B cell (primary cell): ENCODE measurements at regions not wholly inside any gene's neighbourhood (a gene's known extent, or its start where the extent isn't known, plus 50 kb on each side); places are given as distances from the start of the nearest gene placed in this dataset.

ENCODE experiments used
- CTCF ChIP-seq: fragments of 200-600 bp; IDR thresholded peaks from one replicate; pipeline ENCODE4 v1.8.0; 2022; ENCODE audit warnings: antibody characterized with exemption, mild to moderate bottlenecking
- EZH2 ChIP-seq: IDR thresholded peaks from 2 replicates; pipeline ENCODE4 v1.6.1; 2012; ENCODE audit warnings: borderline replicate concordance, low read depth, mild to moderate bottlenecking, moderate library complexity, low read length; ENCODE audit not compliant: insufficient read depth, poor library complexity, severe bottlenecking

GRCh38 chr11:123366924-123367323 lies 63.1 kb upstream of the GRAMD1B start:
- TF ChIP-seq CTCF (no peak), EZH2 (no peak)
